ENCODE measurements at regions not wholly inside any gene's neighbourhood (a gene's known extent, or its start where the extent isn't known, plus 50 kb on each side); places are given as distances from the start of the nearest gene placed in this dataset.

GRCh38 chr2:19048593-19049266 is 309.7 kb downstream of the OSR1 start:
- ATAC-seq: no peak
- Mint-ChIP-seq H3K36me3 (peaks cover 2 to 17% (median 5%) of the 10 kb centered on the region in 3 donors), H3K4me3 (no peak overlapping the region), H3K4me1 (peaks cover 0 to 3% (median 0%) of the 10 kb centered on the region in 4 donors), H3K27ac (no peak overlapping the region), H3K27me3 (no peaks in the 10 kb centered on the region), H3K9me3 (peaks cover 0 to 5% (median 0%) of the 10 kb centered on the region in 9 donors)
- no peak for DNase-seq
- POLR2A ChIA-PET: no interaction called here

GRCh38 chr2:19046986-19047780 is 311.2 kb downstream of the OSR1 start:
- H3K36me3 Mint-ChIP-seq: peaks cover 2 to 17% (median 5%) of the 10 kb centered on the region in 3 donors
- no peak overlapping the region for H3K4me3 Mint-ChIP-seq

GRCh38 chr2:19045151-19045550 is 313.3 kb downstream of the OSR1 start:
- Mint-ChIP-seq H3K4me1 (peaks cover 0 to 1% (median 0%) of the 10 kb centered on the region in 4 donors), H3K27ac (no peak overlapping the region), H3K36me3 (peaks cover 0 to 17% (median 5%) of the 10 kb centered on the region in 3 donors), H3K4me3 (no peak overlapping the region), H3K27me3 (no peaks in the 10 kb centered on the region), H3K9me3 (peaks cover 0 to 5% (median 0%) of the 10 kb centered on the region in 9 donors)
- POLR2A ChIA-PET: no interaction called here
- ATAC-seq (no peak), DNase-seq (no peak)

More at GRCh38 chr2:19046986-19047780, 311.2 kb downstream of the OSR1 start:
- Mint-ChIP-seq H3K27ac (no peak overlapping the region), H3K27me3 (no peaks in the 10 kb centered on the region), H3K9me3 (peaks cover 0 to 5% (median 0%) of the 10 kb centered on the region in 9 donors), H3K4me1 (peaks cover 0 to 3% (median 0%) of the 10 kb centered on the region in 4 donors)
- no peak for DNase-seq
- POLR2A ChIA-PET: no interaction called here
- no peak for ATAC-seq

- Mint-ChIP-seq H3K9me3 (peaks cover 0 to 5% (median 0%) of the 10 kb centered on the region in 9 donors), H3K36me3 (peaks cover 0 to 17% (median 5%) of the 10 kb centered on the region in 3 donors), H3K27me3 (no peaks in the 10 kb centered on the region), H3K4me1 (no peaks in the 10 kb centered on the region), H3K27ac (no peak overlapping the region), H3K4me3 (no peak overlapping the region)
- POLR2A ChIA-PET: no interaction called here
- DNase-seq (no peak), ATAC-seq (no peak)
Observed at GRCh38 chr2:19043893-19044292, 314.5 kb downstream of the OSR1 start.

- Mint-ChIP-seq H3K4me1 (no peaks in the 10 kb centered on the region), H3K4me3 (no peak overlapping the region), H3K36me3 (peaks cover 0 to 2% (median 0%) of the 10 kb centered on the region in 3 donors), H3K9me3 (no peaks in the 10 kb centered on the region), H3K27ac (no peak overlapping the region), H3K27me3 (no peaks in the 10 kb centered on the region)
- ATAC-seq: no peak
- POLR2A ChIA-PET: no interaction called here
- no peak for DNase-seq
Observed at GRCh38 chr2:19041434-19042041, 316.9 kb downstream of the OSR1 start.

- no peak for ATAC-seq
- H3K36me3 Mint-ChIP-seq: peaks cover 0 to 4% (median 0%) of the 10 kb centered on the region in 3 donors
- POLR2A ChIA-PET: no interaction called here
- H3K9me3 Mint-ChIP-seq: no peaks in the 10 kb centered on the region
- H3K4me1 Mint-ChIP-seq: no peaks in the 10 kb centered on the region
- H3K27me3 Mint-ChIP-seq: no peaks in the 10 kb centered on the region
- H3K4me3 Mint-ChIP-seq: no peak overlapping the region
- H3K27ac Mint-ChIP-seq: no peak overlapping the region
- DNase-seq: no peak
Observed at GRCh38 chr2:19038071-19039015, 320.1 kb downstream of the OSR1 start.

- no peak for ATAC-seq
- Mint-ChIP-seq H3K27me3 (no peaks in the 10 kb centered on the region), H3K36me3 (peaks cover 4 to 6% (median 4%) of the 10 kb centered on the region in 3 donors), H3K9me3 (peaks cover 0 to 4% (median 0%) of the 10 kb centered on the region in 9 donors), H3K4me1 (no peaks in the 10 kb centered on the region), H3K4me3 (no peak overlapping the region), H3K27ac (no peak overlapping the region)
- POLR2A ChIA-PET: no interaction called here
- no peak for DNase-seq
Observed at GRCh38 chr2:19036091-19036490, 322.3 kb downstream of the OSR1 start.

- no peak overlapping the region for H3K4me3 Mint-ChIP-seq
- H3K9me3 Mint-ChIP-seq: peaks cover 0 to 4% (median 0%) of the 10 kb centered on the region in 9 donors
- no peaks in the 10 kb centered on the region for H3K27me3 Mint-ChIP-seq
- H3K36me3 Mint-ChIP-seq: peaks cover 4 to 6% (median 4%) of the 10 kb centered on the region in 3 donors
- ATAC-seq: no peak
- no peak for DNase-seq
- POLR2A ChIA-PET: no interaction called here
- H3K4me1 Mint-ChIP-seq: no peaks in the 10 kb centered on the region
- no peak overlapping the region for H3K27ac Mint-ChIP-seq
Observed at GRCh38 chr2:19035238-19035637, 323.2 kb downstream of the OSR1 start.

- POLR2A ChIA-PET: no interaction called here
- Mint-ChIP-seq H3K36me3 (peaks cover 4 to 6% (median 4%) of the 10 kb centered on the region in 3 donors), H3K4me3 (no peak overlapping the region), H3K4me1 (no peaks in the 10 kb centered on the region), H3K27me3 (no peaks in the 10 kb centered on the region), H3K27ac (no peak overlapping the region), H3K9me3 (peaks cover 0 to 4% (median 0%) of the 10 kb centered on the region in 9 donors)
- no peak for ATAC-seq
- no peak for DNase-seq
Observed at GRCh38 chr2:19033240-19033639, 325.2 kb downstream of the OSR1 start.

- POLR2A ChIA-PET: no interaction called here
- Mint-ChIP-seq H3K36me3 (peaks cover 4 to 6% (median 4%) of the 10 kb centered on the region in 3 donors), H3K9me3 (peaks cover 0 to 4% (median 0%) of the 10 kb centered on the region in 9 donors), H3K4me3 (no peak overlapping the region), H3K27ac (no peak overlapping the region), H3K4me1 (peaks cover 0 to 1% (median 0%) of the 10 kb centered on the region in 4 donors), H3K27me3 (no peaks in the 10 kb centered on the region)
- no peak for ATAC-seq
- DNase-seq: no peak
Observed at GRCh38 chr2:19031642-19032041, 326.8 kb downstream of the OSR1 start.

- DNase-seq: no peak
- Mint-ChIP-seq H3K4me3 (no peak overlapping the region), H3K27ac (no peak overlapping the region), H3K4me1 (peaks cover 0 to 1% (median 0%) of the 10 kb centered on the region in 4 donors), H3K9me3 (peaks cover 0 to 4% (median 0%) of the 10 kb centered on the region in 9 donors), H3K27me3 (no peaks in the 10 kb centered on the region), H3K36me3 (peaks cover 4 to 6% (median 6%) of the 10 kb centered on the region in 3 donors)
- POLR2A ChIA-PET: no interaction called here
- no peak for ATAC-seq
Observed at GRCh38 chr2:19029655-19030054, 328.8 kb downstream of the OSR1 start.

All from naive thymus-derived CD8-positive, alpha-beta T cell (primary cell).